ENCODE measurements at regions not wholly inside any gene's neighbourhood (a gene's known extent, or its start where the extent isn't known, plus 50 kb on each side); places are given as distances from the start of the nearest gene placed in this dataset.

GRCh38 chr5:174183701-174184100, 138.2 kb downstream of the NSG2 start (continued):
- no peak for TF ChIP-seq JUN (IDR thresholded peaks at IDR 0.05; ENCODE audit: low read depth, low read length)
- TF ChIP-seq PHF8 (conservative IDR thresholded peaks at IDR 0.05; ENCODE audit: low read depth, low read length) = no peak
- no peak for TF ChIP-seq FOSL1 (IDR thresholded peaks at IDR 0.05; ENCODE audit: insufficient read depth, low read depth, low read length)
- TF ChIP-seq TBP (IDR thresholded peaks at IDR 0.05; ENCODE audit: low read depth, low read length) = no peak
- no peak for TF ChIP-seq RXRA (IDR thresholded peaks at IDR 0.05; ENCODE audit: insufficient read depth, low read depth, low read length)
- TF ChIP-seq CHD7 (IDR thresholded peaks at IDR 0.05; ENCODE audit: insufficient replicate concordance, low read length) = no peak
